Fibroblast of skin of scalp (primary cell): ENCODE measurements at regions not wholly inside any gene's neighbourhood (a gene's known extent, or its start where the extent isn't known, plus 50 kb on each side); places are given as distances from the start of the nearest gene placed in this dataset.

Experiments used
- DNase-seq: peaks from one replicate; pipeline ENCODE4 v3.0.0-alpha.2; 2013

DNA sequence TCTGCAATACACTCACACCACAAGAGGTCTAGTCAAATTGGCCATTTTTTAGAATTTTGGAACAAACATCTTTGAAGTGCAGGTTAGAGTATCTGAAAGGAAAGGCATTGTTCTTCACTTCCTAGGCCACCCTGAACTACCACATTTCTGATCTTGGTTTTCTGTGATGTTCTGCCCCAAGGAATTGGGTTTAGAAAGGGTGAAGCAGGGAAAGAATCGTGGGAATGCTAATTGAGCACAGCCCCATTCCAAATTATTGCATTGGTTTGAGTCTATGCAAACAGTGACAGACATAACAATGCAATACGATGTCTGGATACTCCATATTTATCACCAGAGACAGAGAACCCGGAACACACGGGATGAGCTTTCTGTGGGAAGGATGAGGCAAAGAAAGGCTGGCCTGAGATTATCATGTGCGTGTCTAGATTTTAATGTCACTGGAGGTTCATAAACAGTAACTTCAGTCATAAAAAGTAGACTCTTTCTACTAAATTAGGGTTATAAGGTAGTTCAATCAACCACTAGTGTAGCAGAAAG, 195.3 kb upstream of the BLID start:
- DNase-seq, result no peak

DNA sequence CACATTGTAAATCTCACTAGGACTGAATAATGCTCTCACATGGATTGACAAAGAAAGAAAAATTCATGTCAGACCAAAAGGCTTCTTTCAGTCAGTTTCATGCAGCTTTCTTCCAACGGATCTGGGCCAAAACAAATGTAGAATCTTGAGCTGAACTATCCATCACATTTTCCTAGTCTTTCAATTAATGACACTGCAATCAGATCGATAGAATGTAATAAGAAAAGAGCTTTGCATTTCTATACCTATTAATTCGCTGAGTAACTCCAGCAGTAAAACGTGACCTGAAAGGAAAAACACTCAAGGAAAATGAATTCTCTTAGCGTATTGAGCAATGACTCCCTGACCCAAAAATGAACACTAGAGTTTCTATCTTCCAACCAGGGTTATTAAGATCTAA, 194.8 kb upstream of the BLID start:
- DNase-seq, result no peak

DNA sequence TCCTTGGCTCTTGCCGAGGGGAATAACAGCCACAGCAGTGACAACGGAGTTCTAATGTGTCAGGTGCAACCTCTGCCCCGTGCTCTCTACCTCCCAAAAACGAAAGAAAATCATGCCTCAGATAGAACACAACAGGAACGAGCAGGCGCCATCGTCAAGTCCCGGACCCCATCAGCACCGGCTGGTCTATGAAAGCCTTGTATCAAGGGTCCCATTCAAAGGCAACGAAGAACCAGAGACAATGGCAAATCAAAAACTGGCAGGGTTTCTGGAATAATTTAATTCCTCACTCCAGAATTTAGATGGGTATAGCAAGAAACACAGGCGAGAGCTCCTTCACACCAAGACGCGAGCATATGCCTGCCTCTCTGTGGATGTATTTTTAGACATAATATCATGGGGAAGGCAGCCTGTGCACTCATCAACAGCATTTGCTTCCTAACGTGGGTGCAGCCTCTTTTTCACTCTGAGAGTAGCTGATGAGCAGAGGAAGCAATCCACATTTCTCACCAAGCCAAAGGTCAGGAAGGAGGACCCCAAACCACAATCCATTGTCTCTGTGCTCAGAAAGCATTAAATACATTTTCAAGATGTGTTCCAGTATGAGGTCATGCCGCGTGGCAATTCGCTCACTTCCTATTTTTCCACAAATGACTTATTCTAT, 193.4 kb upstream of the BLID start:
- no peak for DNase-seq

DNA sequence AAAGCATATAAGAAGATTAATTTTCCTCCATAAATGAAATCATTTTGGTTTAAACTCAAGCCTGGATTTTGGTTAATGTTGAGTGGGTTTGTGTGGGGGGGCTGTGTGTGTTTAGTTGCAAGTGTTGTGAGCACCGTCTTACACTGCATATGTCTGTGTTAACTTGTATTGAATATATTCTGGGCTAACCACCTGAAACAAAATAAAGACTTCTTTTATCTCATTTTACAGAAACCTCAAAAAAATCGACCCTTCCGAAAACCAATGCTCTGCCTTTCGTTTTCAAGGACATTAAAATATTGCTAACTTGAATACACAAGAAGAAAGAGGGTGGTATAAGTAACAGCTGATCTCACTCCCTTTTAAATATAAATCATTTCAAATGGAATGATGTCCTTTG, 192.2 kb upstream of the BLID start:
- DNase-seq, result no peak

DNA sequence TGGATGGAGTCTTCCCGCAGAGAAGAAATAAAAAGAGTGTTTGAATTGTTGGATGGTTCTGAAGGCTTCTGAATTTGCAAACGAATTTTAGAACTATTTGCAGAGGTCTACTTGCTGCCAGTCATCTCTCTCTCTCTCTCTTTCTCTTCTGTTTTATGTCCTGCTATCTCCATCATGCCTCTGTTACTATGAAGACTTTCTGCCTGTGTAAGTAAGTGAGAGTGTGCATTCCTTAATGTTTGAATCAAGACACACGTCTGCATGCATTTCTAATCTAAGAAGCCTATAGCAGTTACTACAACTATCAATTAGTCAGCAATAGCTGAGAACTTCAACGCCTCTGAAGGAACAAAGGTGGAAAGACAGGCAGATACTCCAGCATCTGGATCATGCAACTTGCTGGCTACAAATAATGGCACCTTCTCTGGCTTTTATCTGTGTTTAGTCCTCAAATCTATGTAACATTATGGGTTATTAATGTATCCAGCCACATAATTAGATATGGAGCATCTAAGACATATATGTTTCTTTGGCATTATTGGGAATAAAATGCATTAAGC, 191.5 kb upstream of the BLID start:
- DNase-seq, result no peak

DNA sequence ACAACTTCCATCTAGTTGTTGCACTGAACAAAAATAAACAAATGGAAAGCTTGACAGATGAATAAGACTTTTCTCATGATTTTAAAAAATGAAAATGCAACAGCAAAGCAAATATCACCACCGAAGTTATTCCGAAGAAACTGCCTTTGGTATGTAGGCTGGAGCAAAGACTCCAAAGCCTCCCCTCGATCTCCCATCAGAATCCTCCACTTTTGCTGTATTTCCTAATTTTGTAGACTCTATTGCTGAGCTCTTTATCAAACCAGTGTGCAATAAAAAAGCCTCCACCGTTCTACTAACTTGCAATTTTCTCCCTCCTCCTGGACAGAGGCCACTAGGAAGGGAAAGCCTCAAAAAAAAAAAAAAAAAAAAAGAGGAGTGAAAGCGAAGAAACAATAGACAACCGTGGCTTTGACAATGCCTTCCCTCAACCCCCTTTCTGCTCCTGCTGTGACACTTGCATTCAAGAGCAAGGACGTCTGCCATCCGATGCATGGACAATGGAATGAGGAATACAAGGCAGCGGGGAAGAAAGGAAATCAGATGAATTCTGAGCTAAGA, 190.9 kb upstream of the BLID start:
- DNase-seq, result no peak

DNA sequence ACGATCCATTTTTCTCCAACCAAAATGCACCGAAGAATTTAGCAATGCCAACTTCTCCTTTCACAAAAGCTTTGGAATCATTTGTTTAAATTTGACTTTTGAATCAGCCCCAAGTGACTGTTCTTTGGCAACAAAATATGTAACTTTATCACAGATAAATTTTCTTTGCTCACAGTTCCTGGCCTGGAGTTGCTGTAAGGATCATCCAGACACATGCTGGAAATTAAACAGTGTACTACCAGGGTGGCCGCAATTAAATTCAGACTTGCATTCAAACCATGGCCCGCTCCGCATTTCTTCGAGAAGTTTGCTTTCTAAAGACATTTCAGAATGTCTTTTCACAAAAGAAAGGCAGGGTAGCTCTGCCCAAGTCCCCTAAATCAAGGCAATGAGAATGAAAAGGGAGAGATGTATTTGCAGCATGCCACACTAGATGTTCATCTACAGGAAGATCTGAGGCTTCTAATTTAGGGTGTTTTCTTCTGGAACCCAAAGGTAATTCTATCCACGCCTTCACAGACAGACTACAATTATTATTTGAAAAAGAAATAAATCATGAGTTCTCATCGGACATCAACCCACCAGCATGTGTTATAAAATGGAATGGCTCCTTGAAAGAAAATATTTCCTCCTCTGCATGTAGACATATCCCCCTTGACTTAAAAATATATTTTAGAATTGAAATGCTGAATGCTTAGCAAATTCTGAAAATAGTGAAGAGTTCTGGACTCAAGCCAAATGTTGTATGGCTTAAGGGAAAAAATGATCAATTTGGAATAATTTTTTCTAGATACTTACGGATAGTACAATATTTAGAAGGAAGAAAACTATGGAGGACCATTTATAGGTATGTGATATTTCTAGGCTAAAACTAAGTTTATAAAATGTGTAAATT, 189.7 kb upstream of the BLID start:
- DNase-seq, result no peak

DNA sequence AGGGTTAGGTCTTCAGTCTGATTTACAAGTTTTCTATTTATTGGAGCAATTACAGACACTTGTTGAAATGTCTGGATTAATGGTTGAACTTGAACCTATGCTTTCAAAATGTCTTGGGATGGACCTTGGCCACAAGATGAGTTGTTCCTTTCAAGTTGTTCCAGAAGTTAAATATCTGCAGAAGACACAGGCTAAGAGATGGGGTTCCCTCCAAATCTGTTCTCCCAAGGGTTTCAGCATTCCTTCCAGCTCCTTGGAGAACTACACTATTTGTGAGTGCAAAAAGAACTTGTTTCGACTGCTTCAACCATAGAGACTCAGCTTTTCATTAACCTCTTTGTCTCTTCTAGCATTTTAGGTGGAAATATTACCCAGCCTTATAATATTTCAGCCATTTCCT, 189.0 kb upstream of the BLID start:
- DNase-seq, result no peak

DNA sequence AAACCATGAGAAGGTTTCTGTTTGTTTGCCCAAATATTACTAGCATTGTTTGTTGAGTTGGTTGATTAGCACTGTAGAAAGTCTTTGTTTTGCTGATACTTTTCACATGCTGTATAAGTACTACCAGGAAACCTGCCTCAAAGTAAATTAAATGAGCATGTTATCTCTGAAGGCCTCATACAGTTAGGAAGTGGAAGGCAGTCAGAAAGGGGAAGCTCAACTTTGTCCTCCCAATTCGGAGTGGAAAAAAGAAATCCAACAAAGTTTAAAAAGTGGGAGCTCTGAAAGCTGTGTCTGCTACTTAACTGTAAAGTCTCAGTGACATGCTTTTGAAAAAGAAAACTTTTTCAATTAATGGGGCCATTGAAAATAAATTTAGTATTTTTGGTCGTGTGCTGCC, 188.3 kb upstream of the BLID start:
- DNase-seq, result no peak

DNA sequence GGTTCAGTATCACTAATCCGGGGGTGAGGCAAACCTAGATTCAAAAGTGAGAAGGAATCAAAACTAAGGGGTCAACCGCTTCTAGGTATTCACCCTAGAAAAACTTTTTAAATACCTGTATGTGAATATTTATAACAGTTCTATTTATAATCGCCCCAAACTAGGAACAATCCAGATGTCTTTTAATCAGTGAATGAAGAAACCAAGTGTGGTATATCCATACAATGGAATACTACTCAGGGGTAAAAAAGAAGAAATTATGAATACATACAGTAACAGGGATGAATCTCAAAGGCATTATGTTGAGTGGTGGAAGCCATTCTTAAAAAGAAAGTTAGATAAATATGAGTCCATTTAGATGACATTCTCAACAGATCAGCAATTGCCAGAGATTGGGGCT, 178.0 kb upstream of the BLID start:
- DNase-seq, result no peak

DNA sequence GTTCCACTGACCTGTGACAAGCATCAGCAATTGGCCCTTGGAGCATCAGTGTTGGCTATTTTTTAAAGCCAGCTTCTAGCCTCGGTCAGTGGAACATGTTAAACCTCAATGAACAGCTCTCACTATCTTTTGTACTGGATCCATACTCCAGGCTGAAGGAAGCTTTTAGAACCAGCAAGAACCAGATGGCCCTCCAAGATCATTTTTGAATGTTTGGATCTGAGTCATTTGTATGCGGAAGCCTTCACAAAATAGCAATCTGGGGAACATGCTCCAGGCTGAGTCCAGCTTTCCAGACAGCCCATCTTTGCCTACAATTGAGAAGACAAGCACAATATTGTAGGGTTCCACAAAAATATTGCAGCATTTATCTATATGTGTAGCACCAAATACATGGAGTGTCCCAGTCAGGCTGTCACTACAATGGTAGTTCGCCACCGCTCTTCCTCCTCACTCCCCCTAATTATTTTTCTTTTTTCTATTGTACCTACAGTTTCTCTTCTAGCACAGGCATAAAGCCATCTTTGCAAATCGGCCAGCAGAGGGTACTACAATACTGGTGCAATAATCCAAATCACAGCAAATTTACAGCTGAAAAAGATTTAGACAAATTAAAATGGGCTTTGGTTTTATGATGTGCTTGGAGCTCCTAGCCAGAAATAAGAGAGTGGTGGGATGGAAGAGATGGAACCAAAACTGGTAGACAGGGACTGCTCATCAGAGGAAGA, 177.4 kb upstream of the BLID start:
- DNase-seq, result peak; percentile 4

DNA sequence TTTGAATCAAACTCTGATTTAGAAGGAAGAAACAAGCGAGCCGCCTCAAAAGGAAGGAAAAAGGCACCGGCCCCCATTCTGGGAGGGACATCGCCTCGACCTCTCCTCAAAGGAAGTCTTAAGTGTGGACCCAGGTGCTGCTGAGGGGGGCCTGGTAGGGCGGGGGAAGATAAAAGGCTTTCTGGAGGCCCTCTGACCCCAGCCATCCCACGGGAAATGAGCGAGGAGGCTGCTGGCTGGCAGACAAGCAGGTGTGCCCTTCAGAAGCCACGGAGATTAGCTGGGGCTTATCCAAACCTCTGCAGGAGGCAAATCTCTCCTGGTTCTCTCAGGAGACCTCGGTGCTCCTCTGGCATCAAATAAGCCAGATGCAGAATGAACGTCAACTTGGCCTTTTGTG, 171.4 kb upstream of the BLID start:
- no peak for DNase-seq

DNA sequence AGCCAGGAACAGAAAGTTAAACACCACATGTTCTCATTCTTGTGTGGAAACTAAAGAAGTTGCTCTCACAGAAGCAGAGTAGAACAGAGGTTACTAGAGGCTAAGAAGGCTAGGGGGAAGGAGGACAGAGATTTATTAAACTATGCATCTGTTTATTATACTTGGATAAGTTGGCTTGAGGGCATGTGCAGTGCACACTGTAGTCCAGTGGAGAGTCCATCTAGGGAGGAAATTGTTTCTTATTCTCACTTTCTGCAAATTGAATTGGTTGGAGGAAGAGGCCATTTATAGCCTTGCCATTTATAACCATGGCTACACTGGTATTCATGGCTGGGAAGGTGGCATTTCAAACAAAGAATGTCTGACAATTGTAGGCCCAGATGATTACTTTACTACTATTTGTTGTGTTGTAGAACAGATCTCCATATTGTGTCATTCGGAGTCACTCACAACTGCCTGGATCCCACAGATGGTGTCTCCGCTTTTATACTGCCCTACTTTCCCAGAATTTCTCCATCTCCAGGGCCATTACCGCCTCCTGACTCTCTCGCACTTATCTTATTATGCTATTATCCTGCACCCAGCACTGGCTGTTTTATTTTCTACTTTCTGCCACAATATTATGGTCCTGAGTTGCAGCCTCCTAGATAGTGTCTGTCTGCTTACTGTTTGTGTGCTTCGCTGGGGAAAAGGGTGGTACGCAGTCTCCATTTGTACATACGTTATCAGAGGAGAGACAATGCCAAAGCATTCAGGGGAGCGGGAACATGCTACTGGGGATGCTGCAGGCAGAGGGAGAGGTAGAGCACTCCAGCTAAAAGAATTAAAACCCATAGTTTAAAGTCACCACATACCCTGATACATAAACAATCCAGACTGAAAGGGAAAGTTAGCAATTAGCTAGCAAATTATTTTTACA, 169.3 kb upstream of the BLID start:
- DNase-seq, result no peak

DNA sequence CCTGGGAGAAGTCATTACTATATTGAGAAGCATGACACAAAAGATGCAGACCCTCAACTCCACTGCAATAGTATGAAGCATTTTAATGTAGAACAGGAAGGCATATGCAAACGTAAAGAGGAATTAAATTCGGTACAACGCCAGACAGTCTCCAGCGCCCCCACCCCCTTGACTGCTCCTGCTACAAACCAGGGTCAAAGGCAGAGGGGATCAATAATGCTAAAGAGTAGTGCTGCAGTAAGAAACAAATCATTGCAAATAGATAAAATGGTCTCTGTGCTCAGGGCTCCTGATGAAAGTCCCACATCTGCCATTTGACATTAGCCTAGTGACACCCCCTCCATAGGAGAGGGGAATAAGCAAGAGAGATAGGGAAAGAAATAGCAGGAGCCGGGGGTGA, 164.9 kb upstream of the BLID start:
- no peak for DNase-seq

DNA sequence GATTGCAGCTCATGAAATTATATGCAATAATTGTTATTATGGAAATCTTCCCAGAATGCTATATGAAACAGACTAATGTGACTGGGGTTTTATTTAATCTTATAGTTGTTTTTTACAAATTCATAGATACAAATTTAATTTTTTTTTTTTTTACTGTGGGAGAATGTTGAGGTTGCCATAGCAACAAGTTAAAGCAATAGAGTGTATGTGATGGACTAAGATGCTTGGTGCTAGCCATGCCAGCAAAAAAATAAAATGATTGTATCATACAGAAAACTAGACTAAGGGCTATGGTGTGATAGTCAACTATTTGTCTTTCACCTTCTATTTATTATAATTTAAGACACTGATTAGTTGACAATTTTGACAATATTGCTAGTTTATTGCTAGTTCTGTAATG, 163.2 kb upstream of the BLID start:
- no peak for DNase-seq

DNA sequence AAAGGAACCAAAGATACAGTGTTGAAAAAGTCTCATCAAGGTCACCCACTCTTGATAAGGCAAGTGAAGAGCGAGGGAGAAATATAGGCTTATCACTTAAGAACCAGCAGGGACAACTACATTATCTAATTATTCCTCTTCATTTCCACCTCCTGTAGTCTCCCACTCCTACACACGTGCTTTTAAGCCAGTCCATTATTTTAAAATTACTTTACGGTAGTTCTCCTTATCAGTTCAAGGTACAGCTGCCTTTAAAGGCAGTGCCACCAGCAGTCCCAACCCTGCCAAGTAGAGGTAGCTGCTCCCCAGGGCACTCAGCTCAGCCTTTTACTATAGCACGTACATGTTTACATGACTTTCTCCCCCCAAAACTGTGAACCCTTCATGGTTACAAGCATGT, 161.5 kb upstream of the BLID start:
- DNase-seq, result no peak

DNA sequence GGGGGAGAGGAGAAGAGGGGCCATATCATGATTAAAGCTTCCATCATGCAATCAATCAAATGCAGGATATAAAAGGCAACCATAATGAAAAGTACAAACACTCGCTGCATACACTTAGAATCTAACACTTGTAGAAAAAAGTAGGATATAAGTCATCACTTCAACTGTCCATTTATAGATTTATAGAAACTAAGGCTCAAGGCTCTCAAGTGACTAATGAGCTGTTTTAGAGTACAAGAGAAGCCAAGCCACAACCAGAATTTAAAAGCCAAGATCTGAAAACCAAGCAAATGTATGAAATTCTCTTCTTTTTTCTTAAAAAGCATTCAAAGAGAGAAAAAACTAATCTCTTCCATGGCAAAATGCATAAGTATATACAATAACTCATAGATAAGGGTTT, 160.2 kb upstream of the BLID start:
- DNase-seq, result no peak

DNA sequence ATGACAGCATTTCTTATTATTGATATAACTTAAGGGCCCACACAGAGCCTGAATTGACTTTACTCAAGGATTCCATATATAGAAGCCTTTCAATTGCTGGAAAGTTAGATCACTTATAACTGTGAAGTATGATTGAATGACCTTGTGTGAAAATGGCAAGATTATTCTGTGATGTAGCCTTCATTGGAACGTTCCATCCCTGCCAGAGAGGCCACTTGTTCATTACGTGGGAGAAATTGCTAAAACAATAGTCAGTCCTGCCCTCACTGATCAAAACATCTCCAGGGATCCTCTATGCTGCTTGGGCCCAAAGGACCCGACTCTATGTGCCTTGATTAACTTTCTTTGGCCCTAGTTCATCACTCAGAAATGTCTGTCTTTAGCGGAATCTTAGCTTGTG, 159.5 kb upstream of the BLID start:
- no peak for DNase-seq

DNA sequence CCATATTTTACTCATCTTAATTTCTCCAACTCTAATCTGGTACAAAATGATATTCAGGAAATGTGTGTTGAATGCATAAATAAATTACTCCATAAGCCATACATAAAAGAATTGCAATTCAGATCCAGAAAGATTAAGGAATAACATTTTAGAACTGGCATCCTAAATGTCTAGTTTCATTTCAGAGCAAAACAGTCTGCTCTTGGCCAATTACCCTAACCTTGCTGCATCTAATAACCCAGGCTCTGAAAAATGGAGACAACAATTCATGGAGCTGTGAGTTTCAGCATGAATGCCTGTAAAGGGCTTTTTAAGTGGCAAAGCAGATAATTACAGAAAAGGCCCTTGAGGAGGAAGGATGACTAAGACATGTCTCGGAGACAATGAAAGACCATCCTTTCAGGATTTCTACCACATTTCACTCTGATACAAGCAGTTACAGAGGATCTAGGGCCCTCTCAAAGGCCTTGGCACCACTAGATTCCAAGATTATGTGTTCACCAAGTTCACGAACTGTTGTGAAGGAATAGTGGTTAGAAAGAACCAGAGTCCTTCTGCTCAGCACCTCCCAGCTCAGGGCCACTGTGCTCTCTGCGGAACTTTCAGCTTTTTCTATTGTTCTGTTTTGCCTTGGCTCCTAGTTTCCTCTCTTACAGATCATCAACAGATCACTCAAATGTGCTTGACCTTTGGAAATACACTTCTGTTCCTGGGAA, 157.6 kb upstream of the BLID start:
- DNase-seq, result no peak

DNA sequence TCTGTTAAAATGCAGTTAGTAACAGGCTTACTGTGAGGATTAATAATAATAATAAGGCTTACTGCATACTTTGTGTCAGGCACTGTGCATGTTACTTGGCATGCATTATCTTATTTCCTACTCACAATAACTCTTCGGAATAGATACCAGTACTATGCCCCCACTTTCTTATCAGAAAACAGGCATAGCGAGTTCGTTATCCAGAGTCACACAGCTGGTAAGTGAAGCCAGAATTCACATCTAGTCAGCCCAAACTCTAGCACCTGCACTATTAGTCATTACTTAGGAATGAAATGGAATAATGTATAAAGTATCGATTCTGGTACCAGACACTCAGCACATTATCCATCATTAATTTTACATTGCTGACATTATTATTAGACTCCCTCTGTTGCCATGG, 155.7 kb upstream of the BLID start:
- no peak for DNase-seq

DNA sequence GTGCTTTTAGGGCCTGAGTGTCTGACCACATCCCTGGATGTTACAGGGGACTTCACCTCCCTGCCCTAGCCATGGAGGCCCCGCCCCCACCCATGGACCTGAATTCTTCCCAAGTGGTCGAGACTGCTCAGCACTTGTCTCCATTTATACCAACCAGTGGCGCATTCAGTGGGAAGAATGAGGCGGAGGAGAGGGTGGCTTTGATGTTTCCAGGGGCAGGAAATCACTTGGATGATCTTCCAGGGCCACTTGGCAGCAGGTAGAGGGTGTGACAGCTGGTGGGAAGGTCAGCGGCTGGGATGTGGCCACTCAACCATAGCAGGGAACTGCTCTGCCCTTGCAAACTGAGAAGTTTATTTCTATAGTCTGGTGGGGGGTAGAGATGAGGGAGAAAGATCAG, 155.1 kb upstream of the BLID start:
- DNase-seq, result no peak
